Dermis blood vessel endothelial cell (primary cell): ENCODE measurements at regions not wholly inside any gene's neighbourhood (a gene's known extent, or its start where the extent isn't known, plus 50 kb on each side); places are given as distances from the start of the nearest gene placed in this dataset.

Experiments
- DNase-seq: peaks from one replicate; pipeline ENCODE4 v3.0.0; 2010

DNA sequence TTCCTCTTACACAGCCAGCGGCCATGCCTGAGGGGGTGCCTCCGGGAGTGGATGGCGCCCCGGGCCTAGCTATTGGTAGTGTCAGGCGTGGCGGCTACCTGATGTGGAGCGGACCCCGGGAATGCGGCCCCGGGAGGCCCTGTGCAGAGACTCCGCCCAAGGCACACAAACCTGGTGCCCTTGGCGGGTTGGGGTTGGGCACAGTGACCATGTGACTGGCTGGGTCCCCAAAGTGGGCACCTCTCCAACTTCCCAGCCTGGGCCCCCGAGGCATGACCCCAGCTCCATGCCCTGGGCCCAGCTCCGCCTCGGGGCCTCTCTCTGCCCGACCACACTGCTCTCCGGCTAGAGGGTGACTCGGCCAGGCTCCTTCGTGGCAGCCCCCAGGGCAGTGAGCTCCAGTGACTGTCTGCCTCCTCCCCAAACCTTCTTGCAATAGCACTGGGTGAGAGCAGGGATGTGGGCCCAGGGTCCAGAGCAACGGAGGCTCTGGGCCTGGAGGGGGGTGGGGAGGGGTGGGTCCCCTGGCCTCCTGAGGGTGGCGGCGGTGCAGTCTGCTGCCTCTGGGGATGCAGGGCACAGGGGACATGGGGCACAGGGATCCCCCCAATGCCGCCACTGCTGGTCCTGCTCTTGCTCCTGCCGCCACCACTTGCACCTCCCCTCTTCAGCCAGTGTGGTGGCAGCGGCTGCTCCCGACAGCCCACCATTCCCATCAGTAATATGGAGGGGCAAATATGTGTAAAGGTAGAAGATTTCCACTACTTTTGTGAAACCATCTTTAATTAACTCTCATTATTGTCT is 942.9 kb upstream of the EPHA7 start:
- no peak for DNase-seq

GRCh38 chr6:94361304-94362060 is 942.1 kb upstream of the EPHA7 start:
- no peak for DNase-seq

- DNase-seq: no peak
Measured at GRCh38 chr6:94357381-94357980, 938.1 kb upstream of the EPHA7 start.

- DNase-seq: no peak
Measured at GRCh38 chr6:94350833-94351232, 931.5 kb upstream of the EPHA7 start.

GRCh38 chr6:94349227-94349626 is 929.9 kb upstream of the EPHA7 start:
- DNase-seq: no peak

DNA sequence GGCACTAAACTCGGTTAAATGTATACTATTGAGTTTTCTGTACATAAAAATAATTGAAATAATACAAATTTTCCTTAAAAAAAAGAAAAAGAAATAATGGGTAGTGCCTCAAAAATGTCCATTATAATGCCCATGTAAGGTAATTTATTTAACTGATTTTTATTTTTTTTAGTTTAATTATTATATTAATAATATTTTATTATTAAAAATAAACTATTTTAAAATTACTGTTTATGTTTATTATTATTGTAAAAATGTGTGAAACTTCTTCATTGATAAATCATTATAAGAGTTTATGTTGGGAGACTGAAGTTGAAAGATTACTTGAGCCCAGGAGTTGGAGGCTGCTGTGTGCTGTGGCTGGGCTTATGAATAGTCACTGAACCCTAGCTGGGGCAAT is 925.5 kb upstream of the EPHA7 start:
- no peak for DNase-seq

GRCh38 chr6:94341173-94341572 is 921.8 kb upstream of the EPHA7 start:
- DNase-seq: no peak

DNA sequence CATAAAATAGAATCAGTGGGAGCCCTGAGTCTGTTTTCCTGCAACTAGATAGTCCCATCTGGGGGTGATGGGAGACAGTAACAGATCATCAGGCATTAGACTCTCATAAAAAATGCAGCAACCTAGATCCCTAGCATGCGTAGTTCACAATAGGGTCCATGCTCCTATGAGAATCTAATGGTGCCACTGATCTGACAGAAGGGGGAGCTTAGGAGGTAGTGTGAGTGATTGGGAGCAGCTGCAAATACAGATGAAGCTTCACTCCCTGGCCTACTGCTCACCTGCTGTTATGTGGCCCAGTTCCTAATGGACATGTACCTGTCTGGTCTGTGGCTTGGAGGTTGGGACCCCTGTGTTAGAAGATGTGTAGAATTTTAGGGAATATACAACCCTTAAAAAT is 904.5 kb upstream of the EPHA7 start:
- no peak for DNase-seq

DNA sequence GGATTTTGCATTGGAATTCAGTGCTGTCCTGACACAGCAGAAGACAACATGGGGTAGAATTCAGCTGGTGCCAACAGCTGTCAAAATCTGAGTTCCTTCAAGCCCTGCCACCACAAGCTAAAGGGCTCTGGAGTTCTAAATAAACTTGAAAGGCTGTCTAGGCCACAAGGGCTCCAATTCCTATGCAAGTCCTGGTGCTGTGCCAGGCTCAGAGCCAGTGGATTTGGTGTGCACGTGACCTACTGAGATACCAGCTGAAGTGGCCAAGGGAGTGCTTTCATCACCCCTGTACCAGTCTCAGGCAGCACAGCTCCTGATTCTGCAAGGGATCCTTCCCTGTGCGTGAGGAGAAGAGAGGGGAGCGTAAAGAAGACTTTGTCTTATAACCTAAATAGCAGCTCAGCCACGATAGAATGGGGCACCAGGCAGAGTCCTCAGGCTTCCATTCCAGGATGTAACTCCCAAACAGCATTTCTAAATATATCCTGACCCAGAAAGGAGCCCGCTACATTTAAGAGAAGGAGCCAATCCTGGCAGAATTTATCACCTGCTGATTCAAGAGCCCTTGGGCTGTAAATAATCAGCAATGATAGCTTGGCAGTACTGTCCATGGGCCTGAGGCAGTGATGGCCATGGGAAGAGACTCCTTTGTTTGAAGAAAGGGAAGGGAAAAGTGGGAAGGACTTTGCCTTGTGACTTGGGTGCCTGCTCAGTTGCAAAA is 881.2 kb upstream of the EPHA7 start:
- no peak for DNase-seq

- no peak for DNase-seq
Measured at GRCh38 chr6:94289131-94289530, 869.8 kb upstream of the EPHA7 start.

DNA sequence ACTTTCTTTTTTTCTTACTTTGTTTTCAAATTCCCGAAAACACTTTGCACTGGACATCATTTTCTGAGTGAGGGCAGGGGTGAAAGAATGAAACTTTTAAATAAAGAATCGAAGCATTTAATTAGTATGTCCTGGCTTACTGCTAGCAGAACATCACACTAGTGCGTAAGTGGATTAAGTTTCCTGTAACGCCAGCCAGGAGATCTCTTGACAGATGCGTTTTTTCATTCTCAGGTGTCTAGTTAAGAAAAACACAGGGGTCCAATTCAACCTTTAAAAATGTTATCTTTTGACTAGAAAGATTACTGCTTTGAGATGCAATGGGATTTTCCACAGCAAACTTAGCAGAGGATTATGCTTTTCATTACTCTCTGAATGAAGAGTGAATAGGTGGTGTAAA is 858.8 kb upstream of the EPHA7 start:
- DNase-seq: no peak

- no peak for DNase-seq
Measured at GRCh38 chr6:94272327-94272726, 853.0 kb upstream of the EPHA7 start.

GRCh38 chr6:94270091-94270948 is 851.0 kb upstream of the EPHA7 start:
- DNase-seq: no peak

GRCh38 chr6:94269256-94269655 is 849.9 kb upstream of the EPHA7 start:
- DNase-seq: no peak

DNA sequence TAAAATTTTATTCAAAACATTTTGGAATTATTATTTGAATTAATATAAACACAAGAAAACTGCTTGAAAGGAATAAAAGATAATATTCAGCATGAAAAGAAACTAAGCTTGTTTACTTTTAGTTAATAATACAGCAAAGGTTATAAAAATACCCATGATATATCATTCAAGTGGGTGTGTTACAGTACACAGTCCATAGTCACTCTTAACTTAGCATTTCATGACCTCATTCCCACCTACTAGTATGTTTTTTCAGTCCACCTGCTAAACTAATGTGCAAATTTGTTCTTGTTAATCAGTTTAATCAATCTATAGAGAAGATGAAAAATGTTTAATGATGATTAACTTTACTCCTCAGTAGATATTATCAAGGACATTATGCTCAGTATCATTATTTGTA is 841.4 kb upstream of the EPHA7 start:
- no peak for DNase-seq

DNA sequence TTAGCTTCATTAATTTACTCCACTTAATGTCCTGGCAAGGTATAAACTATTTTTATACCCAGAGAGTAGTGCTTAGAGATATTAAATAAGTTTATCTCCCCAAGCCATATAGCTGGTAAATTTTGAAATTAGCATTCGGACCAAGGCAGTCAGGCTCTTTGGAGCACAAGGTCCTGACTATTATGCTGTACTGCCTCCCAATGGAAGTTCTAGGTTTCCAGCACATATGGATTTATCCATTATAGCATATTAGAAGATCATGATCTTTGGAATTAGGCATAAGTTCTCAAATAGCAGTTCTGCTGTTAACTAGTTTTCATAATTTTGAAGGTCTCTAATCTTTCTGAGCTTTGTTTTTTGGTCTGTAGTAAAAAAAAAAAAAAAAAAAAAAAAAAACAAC is 835.3 kb upstream of the EPHA7 start:
- DNase-seq: no peak

DNA sequence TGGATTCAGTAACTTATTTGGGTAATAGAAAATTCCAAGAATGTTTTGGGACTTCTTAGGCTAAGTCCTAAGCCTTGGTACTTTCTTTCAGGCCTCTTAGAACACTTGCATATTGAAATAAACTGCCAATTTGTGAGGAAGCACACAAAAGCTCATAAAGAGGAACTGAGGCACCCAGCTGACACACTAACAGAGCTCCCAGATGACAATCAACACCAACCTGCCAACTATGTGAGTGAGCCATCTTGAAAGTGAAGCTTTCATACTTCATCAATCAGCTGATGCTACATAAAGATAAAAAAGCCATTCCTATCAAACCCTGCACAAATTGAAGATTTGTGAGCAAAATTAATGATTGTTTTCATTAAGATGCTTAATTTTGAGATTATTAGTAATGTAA is 832.5 kb upstream of the EPHA7 start:
- DNase-seq: no peak

GRCh38 chr6:94245395-94245794 is 826.0 kb upstream of the EPHA7 start:
- no peak for DNase-seq

DNA sequence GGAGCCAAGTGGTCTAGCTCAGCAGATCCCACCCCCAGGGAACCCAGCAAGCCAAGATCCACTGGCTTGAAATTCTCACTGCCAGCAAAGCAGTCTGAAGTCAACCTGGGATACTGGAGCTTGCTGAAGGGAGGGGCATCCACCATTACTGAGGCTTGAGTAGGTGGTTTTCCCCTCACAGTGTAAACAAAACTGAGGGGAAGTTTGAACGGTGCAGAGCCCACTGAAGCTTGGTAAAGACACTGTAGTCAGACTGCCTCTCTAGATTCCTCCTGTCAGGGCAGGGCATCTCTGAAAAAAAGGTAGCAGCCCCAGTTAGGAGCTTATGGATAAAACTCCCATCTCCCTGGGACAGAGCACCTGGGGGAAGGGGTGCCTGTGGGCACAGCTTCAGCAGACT is 819.5 kb upstream of the EPHA7 start:
- DNase-seq: no peak

DNA sequence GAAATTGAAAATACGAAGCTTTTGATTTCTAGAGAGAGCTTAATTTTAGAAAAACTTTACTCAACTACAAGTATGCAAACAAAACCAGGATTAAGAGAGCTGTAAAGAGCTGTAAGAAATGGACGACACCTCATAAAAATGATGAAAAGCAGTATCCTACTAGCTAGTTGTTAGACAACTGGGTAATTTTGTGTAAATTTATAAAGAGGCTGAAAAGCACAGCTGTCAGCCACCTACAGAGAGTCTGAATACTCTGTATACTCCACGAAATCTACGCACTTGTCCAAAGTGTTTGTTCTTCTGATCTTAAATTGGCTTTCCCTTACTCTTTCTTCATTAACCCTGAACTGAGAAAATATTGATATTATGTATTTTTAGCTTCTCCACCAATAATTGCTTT is 808.4 kb upstream of the EPHA7 start:
- DNase-seq: no peak

GRCh38 chr6:94217836-94218235 is 798.5 kb upstream of the EPHA7 start:
- DNase-seq: no peak

- no peak for DNase-seq
Measured at GRCh38 chr6:94215552-94215951, 796.2 kb upstream of the EPHA7 start.
